SK-N-SH treated with all-trans-retinoic acid at 6 μM for 48 hours (cell line): ENCODE measurements at regions not wholly inside any gene's neighbourhood (a gene's known extent, or its start where the extent isn't known, plus 50 kb on each side); places are given as distances from the start of the nearest gene placed in this dataset.

Source experiments
- ATAC-seq: fragments of 200-7000 bp; cut with Tn5 transposase; 3 replicates; pipeline ENCODE4 v1.9.1; 2020; ENCODE audit warnings: mild to moderate bottlenecking, moderate library complexity
- ARNTL ChIP-seq: fragments of 450-650 bp; formaldehyde crosslinking; IDR thresholded peaks from 2 replicates; pipeline ENCODE4 v1.5.0; 2020; ENCODE audit warnings: low read depth, mild to moderate bottlenecking, moderate library complexity, borderline replicate concordance
- BACH2 ChIP-seq: fragments of 250-450 bp; sonication (Bioruptor Pico); IDR thresholded peaks from 2 replicates; pipeline ENCODE4 v1.9.0; 2021; ENCODE audit warnings: mild to moderate bottlenecking, borderline replicate concordance
- CREB5 ChIP-seq: fragments of 250-450 bp; sonication (Bioruptor Pico); IDR thresholded peaks from 2 replicates; pipeline ENCODE4 v1.5.1; 2020; ENCODE audit warnings: low read depth, mild to moderate bottlenecking, moderate library complexity
- CSDC2 ChIP-seq: fragments of 250-450 bp; sonication (Bioruptor Pico); IDR thresholded peaks from 2 replicates; pipeline ENCODE4 v1.5.0; 2020; ENCODE audit warnings: mild to moderate bottlenecking, moderate library complexity
- CSRNP3 ChIP-seq: fragments of 250-450 bp; sonication (Bioruptor Pico); IDR thresholded peaks from 2 replicates; pipeline ENCODE4 v1.5.1; 2021; ENCODE audit warnings: mild to moderate bottlenecking, moderate library complexity
- ESRRG ChIP-seq: fragments of 250-450 bp; sonication (Bioruptor Pico); IDR thresholded peaks from 2 replicates; pipeline ENCODE4 v1.6.1; 2021; ENCODE audit warnings: mild to moderate bottlenecking
- GLIS3 ChIP-seq: fragments of 250-450 bp; sonication (Bioruptor Pico); IDR thresholded peaks from 2 replicates; pipeline ENCODE4 v1.5.0; 2020; ENCODE audit warnings: mild to moderate bottlenecking, moderate library complexity
- ISL1 ChIP-seq: fragments of 250-450 bp; sonication (Bioruptor Pico); IDR thresholded peaks from 2 replicates; pipeline ENCODE4 v2.1.2; 2022; ENCODE audit warnings: mild to moderate bottlenecking, moderate library complexity
- OSR1 ChIP-seq: fragments of 250-450 bp; sonication (Bioruptor Pico); IDR thresholded peaks from 2 replicates; pipeline ENCODE4 v1.8.0; 2022; ENCODE audit warnings: moderate library complexity, mild to moderate bottlenecking, inconsistent platforms
- PPARA ChIP-seq: fragments of 250-450 bp; sonication (Bioruptor Pico); IDR thresholded peaks from 2 replicates; pipeline ENCODE4 v1.5.0; 2020; ENCODE audit warnings: mild to moderate bottlenecking, borderline replicate concordance
- RARB ChIP-seq: fragments of 250-450 bp; sonication (Bioruptor Pico); IDR thresholded peaks from 2 replicates; pipeline ENCODE4 v1.8.0; 2021; ENCODE audit warnings: mild to moderate bottlenecking, moderate library complexity
- SNAI2 ChIP-seq: fragments of 250-450 bp; sonication (Bioruptor Pico); IDR thresholded peaks from 2 replicates; pipeline ENCODE4 v1.5.0; 2020; ENCODE audit warnings: mild to moderate bottlenecking, moderate library complexity
- TCF4 ChIP-seq: fragments of 250-450 bp; sonication (Bioruptor Pico); IDR thresholded peaks from 2 replicates; pipeline ENCODE4 v1.8.0; 2021; ENCODE audit warnings: mild to moderate bottlenecking, moderate library complexity, borderline replicate concordance
- TOX ChIP-seq: fragments of 250-450 bp; sonication (Bioruptor Pico); IDR thresholded peaks from 2 replicates; pipeline ENCODE4 v1.8.0; 2021; ENCODE audit warnings: mild to moderate bottlenecking, moderate library complexity, borderline replicate concordance
- ZC3H10 ChIP-seq: fragments of 250-450 bp; sonication (Bioruptor Pico); IDR thresholded peaks from 2 replicates; pipeline ENCODE4 v1.5.1; 2021; ENCODE audit warnings: mild to moderate bottlenecking, moderate library complexity
- ZFP3 ChIP-seq: fragments of 250-450 bp; sonication (Bioruptor Pico); IDR thresholded peaks from 2 replicates; pipeline ENCODE4 v1.5.0; 2020; ENCODE audit warnings: mild to moderate bottlenecking, moderate library complexity
- ZNF565 ChIP-seq: fragments of 450-650 bp; formaldehyde crosslinking; conservative IDR thresholded peaks from 2 replicates; pipeline ENCODE4 v1.5.0; 2020; ENCODE audit warnings: low read depth, mild to moderate bottlenecking, moderate library complexity
- ZNF70 ChIP-seq: fragments of 450-650 bp; formaldehyde crosslinking; IDR thresholded peaks from 2 replicates; pipeline ENCODE4 v1.5.0; 2020; ENCODE audit warnings: mild to moderate bottlenecking, moderate library complexity
- TF ChIP-seq, protein P1 (sequence below): fragments of 250-450 bp; sonication (Bioruptor Pico); IDR thresholded peaks from 2 replicates; pipeline ENCODE4 v1.8.0; 2020; ENCODE audit warnings: mild to moderate bottlenecking, moderate library complexity, borderline replicate concordance
- TF ChIP-seq, protein P2 (sequence below): fragments of 250-450 bp; sonication (Bioruptor Pico); IDR thresholded peaks from 2 replicates; pipeline ENCODE4 v1.5.0; 2020; ENCODE audit warnings: mild to moderate bottlenecking, moderate library complexity

- no peak for ATAC-seq
- TF ChIP-seq PPARA (CRISPR knock-in tag) (no peak), ESRRG (CRISPR knock-in tag) (no peak), ZNF565 (CRISPR knock-in tag) (no peak), CSRNP3 (no peak)
- TF ChIP-seq, all 23 proteins: peak for 0
Observed at GRCh38 chr5:159536646-159537045, 206.4 kb upstream of the IL12B start.

GRCh38 chr5:159539678-159540077, 209.4 kb upstream of the IL12B start:
- no peak for ATAC-seq

GRCh38 chr5:159543326-159543725, 213.0 kb upstream of the IL12B start:
- TF ChIP-seq ZNF70 (CRISPR knock-in tag) = no peak
- TF ChIP-seq PPARA (CRISPR knock-in tag) = no peak
- no peak for TF ChIP-seq SNAI2 (CRISPR knock-in tag)
- TF ChIP-seq, protein P1, sequence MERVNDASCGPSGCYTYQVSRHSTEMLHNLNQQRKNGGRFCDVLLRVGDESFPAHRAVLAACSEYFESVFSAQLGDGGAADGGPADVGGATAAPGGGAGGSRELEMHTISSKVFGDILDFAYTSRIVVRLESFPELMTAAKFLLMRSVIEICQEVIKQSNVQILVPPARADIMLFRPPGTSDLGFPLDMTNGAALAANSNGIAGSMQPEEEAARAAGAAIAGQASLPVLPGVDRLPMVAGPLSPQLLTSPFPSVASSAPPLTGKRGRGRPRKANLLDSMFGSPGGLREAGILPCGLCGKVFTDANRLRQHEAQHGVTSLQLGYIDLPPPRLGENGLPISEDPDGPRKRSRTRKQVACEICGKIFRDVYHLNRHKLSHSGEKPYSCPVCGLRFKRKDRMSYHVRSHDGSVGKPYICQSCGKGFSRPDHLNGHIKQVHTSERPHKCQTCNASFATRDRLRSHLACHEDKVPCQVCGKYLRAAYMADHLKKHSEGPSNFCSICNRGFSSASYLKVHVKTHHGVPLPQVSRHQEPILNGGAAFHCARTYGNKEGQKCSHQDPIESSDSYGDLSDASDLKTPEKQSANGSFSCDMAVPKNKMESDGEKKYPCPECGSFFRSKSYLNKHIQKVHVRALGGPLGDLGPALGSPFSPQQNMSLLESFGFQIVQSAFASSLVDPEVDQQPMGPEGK = no peak
- no peak for TF ChIP-seq ZFP3 (CRISPR knock-in tag)
- no peak for TF ChIP-seq ARNTL (CRISPR knock-in tag)
- no peak for TF ChIP-seq ZC3H10 (CRISPR knock-in tag)
- no peak for TF ChIP-seq CREB5 (CRISPR knock-in tag)
- TF ChIP-seq TCF4 = no peak
- TF ChIP-seq ZNF565 (CRISPR knock-in tag) = no peak
- TF ChIP-seq GLIS3 (CRISPR knock-in tag) = no peak
- TF ChIP-seq, all 23 proteins: peak for 0
- ATAC-seq = no peak

More at GRCh38 chr5:159539678-159540077, 209.4 kb upstream of the IL12B start:
- no peak for TF ChIP-seq RARB (CRISPR knock-in tag)
- TF ChIP-seq ARNTL (CRISPR knock-in tag) = no peak
- TF ChIP-seq, protein P2, sequence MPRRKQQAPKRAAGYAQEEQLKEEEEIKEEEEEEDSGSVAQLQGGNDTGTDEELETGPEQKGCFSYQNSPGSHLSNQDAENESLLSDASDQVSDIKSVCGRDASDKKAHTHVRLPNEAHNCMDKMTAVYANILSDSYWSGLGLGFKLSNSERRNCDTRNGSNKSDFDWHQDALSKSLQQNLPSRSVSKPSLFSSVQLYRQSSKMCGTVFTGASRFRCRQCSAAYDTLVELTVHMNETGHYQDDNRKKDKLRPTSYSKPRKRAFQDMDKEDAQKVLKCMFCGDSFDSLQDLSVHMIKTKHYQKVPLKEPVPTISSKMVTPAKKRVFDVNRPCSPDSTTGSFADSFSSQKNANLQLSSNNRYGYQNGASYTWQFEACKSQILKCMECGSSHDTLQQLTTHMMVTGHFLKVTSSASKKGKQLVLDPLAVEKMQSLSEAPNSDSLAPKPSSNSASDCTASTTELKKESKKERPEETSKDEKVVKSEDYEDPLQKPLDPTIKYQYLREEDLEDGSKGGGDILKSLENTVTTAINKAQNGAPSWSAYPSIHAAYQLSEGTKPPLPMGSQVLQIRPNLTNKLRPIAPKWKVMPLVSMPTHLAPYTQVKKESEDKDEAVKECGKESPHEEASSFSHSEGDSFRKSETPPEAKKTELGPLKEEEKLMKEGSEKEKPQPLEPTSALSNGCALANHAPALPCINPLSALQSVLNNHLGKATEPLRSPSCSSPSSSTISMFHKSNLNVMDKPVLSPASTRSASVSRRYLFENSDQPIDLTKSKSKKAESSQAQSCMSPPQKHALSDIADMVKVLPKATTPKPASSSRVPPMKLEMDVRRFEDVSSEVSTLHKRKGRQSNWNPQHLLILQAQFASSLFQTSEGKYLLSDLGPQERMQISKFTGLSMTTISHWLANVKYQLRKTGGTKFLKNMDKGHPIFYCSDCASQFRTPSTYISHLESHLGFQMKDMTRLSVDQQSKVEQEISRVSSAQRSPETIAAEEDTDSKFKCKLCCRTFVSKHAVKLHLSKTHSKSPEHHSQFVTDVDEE = no peak
- TF ChIP-seq TOX (CRISPR knock-in tag) = no peak
- TF ChIP-seq CREB5 (CRISPR knock-in tag) = no peak
- TF ChIP-seq ISL1 = no peak

DNA sequence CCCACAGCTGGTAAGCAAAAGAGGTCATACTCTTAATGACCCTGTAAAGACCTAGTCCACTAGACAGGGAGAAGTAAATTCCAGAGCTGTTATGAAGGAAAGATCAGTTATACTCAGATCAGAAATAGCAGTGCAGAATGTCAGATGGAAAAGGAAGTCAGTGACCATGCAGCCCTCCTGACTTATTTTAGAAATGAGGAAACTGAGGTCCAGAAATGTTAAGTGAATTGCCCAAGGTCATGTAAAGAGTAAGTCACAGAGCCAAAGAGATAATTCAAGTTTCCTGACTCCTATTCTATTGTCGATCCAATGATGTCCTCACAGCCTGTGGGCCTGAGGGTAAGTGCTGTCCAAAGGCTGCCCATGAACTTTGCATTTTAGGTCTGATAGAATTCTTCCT, 214.9 kb upstream of the IL12B start:
- TF ChIP-seq ESRRG (CRISPR knock-in tag) (no peak), ARNTL (CRISPR knock-in tag) (no peak), BACH2 (CRISPR knock-in tag) (no peak), OSR1 (CRISPR knock-in tag) (no peak), RARB (CRISPR knock-in tag) (no peak), CSDC2 (CRISPR knock-in tag) (no peak), ZNF565 (CRISPR knock-in tag) (no peak), CSRNP3 (no peak), ZFP3 (CRISPR knock-in tag) (no peak), ZNF70 (CRISPR knock-in tag) (no peak)
- TF ChIP-seq, protein P2 = no peak
- TF ChIP-seq, all 23 proteins: peak for 0
- no peak for ATAC-seq
